Coronary artery (tissue), 2 donors: ENCODE measurements at regions not wholly inside any gene's neighbourhood (a gene's known extent, or its start where the extent isn't known, plus 50 kb on each side); places are given as distances from the start of the nearest gene placed in this dataset.

Source experiments
- DNase-seq: peaks from one replicate; pipeline ENCODE4 v3.0.0-alpha.2; 2017; ENCODE audit warnings: low spot score
- H3K27ac ChIP-seq, 2 donors: fragments of 200-600 bp; sonication (generic); one replicate each; pipeline ENCODE4 v1.5.1; 2016 to 2019
- H3K4me3 ChIP-seq: fragments of 200-600 bp; sonication (generic); 2 replicates; pipeline ENCODE4 v1.5.1; 2016; ENCODE audit warnings: mild to moderate bottlenecking, moderate library complexity
- CTCF ChIP-seq: fragments of 200-600 bp; sonication (generic); IDR thresholded peaks from one replicate; pipeline ENCODE4 v1.5.1; 2019; ENCODE audit warnings: antibody characterized with exemption

- H3K27ac ChIP-seq, result peak overlapping the region; percentile 44 to 74
- no peak for TF ChIP-seq CTCF
- no peak for DNase-seq
- H3K4me3 ChIP-seq, result no peak overlapping the region
These were observed 112.7 kb upstream of the JUN start for GRCh38 chr1:58896246-58897183.

GRCh38 chr1:58898739-58899586, 115.1 kb upstream of the JUN start:
- peak overlapping the region; percentile 18 to 68 for H3K27ac ChIP-seq
- no peak for DNase-seq
- no peak overlapping the region for H3K4me3 ChIP-seq
- no peak for TF ChIP-seq CTCF

- Histone ChIP-seq H3K4me3 (no peak overlapping the region), H3K27ac (peak overlapping the region; percentile 18 to 68)
- DNase-seq, result no peak
- no peak for TF ChIP-seq CTCF
These were observed 115.9 kb upstream of the JUN start for GRCh38 chr1:58899587-58900271.

- no peak for TF ChIP-seq CTCF
- DNase-seq, result no peak
- no peak overlapping the region for H3K4me3 ChIP-seq
- peak overlapping the region in 1 of 2 donors; percentile 68 for H3K27ac ChIP-seq
These were observed 116.5 kb upstream of the JUN start for GRCh38 chr1:58900396-58900795.

GRCh38 chr1:58901008-58901407, 117.2 kb upstream of the JUN start:
- no peak for TF ChIP-seq CTCF
- H3K4me3 ChIP-seq, result no peak overlapping the region
- H3K27ac ChIP-seq, result no peak overlapping the region
- no peak for DNase-seq

- Histone ChIP-seq H3K4me3 (peak overlapping the region; percentile 79), H3K27ac (peak overlapping the region; percentile 97 to 98)
- no peak for DNase-seq
- no peak for TF ChIP-seq CTCF
These were observed 119.1 kb upstream of the JUN start for GRCh38 chr1:58902830-58903513.
